H9 (cell line): ENCODE measurements at regions not wholly inside any gene's neighbourhood (a gene's known extent, or its start where the extent isn't known, plus 50 kb on each side); places are given as distances from the start of the nearest gene placed in this dataset.

ENCODE experiments used
- DNase-seq: peaks from one replicate; pipeline ENCODE4 v3.0.0-alpha.2; 2017
- H2AFZ ChIP-seq: one replicate; pipeline ENCODE4 v1.6.1; 2013; ENCODE audit warnings: mild to moderate bottlenecking, low read length, control low read depth, moderate library complexity
- H2AK5ac ChIP-seq: 2 replicates; pipeline ENCODE4 v1.6.1; 2013; ENCODE audit warnings: low read length, control low read depth, mixed read lengths; ENCODE audit not compliant: insufficient read length
- H2BK120ac ChIP-seq: one replicate; pipeline ENCODE4 v1.6.1; 2013; ENCODE audit warnings: low read depth, mild to moderate bottlenecking, low read length, control low read depth, inconsistent platforms; ENCODE audit not compliant: poor library complexity, severe bottlenecking
- H2BK12ac ChIP-seq: 2 replicates; pipeline ENCODE4 v1.6.1; 2013; ENCODE audit warnings: low read length, control low read depth, mixed read lengths, low read depth; ENCODE audit not compliant: insufficient read length
- H2BK15ac ChIP-seq: 2 replicates; pipeline ENCODE4 v1.6.1; 2013; ENCODE audit warnings: low read depth, low read length, control low read depth
- H2BK20ac ChIP-seq: one replicate; pipeline ENCODE4 v1.6.1; 2013; ENCODE audit warnings: low read depth, mild to moderate bottlenecking, low read length, control low read depth, inconsistent platforms; ENCODE audit not compliant: poor library complexity, severe bottlenecking
- H2BK5ac ChIP-seq: 2 replicates; pipeline ENCODE4 v1.6.1; 2013; ENCODE audit warnings: low read length, control low read depth, mixed read lengths; ENCODE audit not compliant: insufficient read length
- H3K14ac ChIP-seq: 2 replicates; pipeline ENCODE4 v1.6.1; 2013; ENCODE audit warnings: low read length, control low read depth; ENCODE audit not compliant: insufficient read depth
- H3K18ac ChIP-seq: 2 replicates; pipeline ENCODE4 v1.6.1; 2013; ENCODE audit warnings: low read depth, mild to moderate bottlenecking, mixed read lengths, low read length, control low read depth; ENCODE audit not compliant: insufficient read length
- H3K23ac ChIP-seq: 2 replicates; pipeline ENCODE4 v1.6.1; 2013; ENCODE audit warnings: low read length, control low read depth, mixed read lengths, low read depth; ENCODE audit not compliant: insufficient read length
- H3K23me2 ChIP-seq: 2 replicates; pipeline ENCODE4 v1.6.1; 2013; ENCODE audit warnings: low read depth, mild to moderate bottlenecking, mixed read lengths, low read length, control low read depth; ENCODE audit not compliant: insufficient read length, poor library complexity, severe bottlenecking
- H3K27ac ChIP-seq: 2 replicates; pipeline ENCODE4 v1.5.1; 2013; ENCODE audit warnings: low read length, control low read depth, mixed read lengths, low read depth; ENCODE audit not compliant: insufficient read length
- H3K27me3 ChIP-seq: 2 replicates; pipeline ENCODE4 v1.6.1; 2013; ENCODE audit warnings: low read length, control low read depth, inconsistent platforms; ENCODE audit not compliant: insufficient read depth
- H3K4ac ChIP-seq: 2 replicates; pipeline ENCODE4 v1.6.1; 2013; ENCODE audit warnings: low read depth, mild to moderate bottlenecking, control low read depth, inconsistent platforms, low read length, moderate library complexity
- H3K4me1 ChIP-seq: 2 replicates; pipeline ENCODE4 v1.6.1; 2013; ENCODE audit warnings: low read length, control low read depth, inconsistent platforms; ENCODE audit not compliant: insufficient read depth
- H3K4me2 ChIP-seq: 2 replicates; pipeline ENCODE4 v1.6.1; 2013; ENCODE audit warnings: low read length, control low read depth, mixed read lengths; ENCODE audit not compliant: insufficient read length, insufficient read depth
- H3K56ac ChIP-seq: 2 replicates; pipeline ENCODE4 v1.6.1; 2013; ENCODE audit warnings: low read depth, mild to moderate bottlenecking, mixed read lengths, low read length, control low read depth; ENCODE audit not compliant: insufficient read length
- H3K79me1 ChIP-seq: 2 replicates; pipeline ENCODE4 v1.6.1; 2013; ENCODE audit warnings: low read depth, mild to moderate bottlenecking, moderate library complexity, low read length, control low read depth, inconsistent platforms; ENCODE audit not compliant: insufficient read depth, poor library complexity, severe bottlenecking
- H3K79me2 ChIP-seq: 2 replicates; pipeline ENCODE4 v1.6.1; 2013; ENCODE audit warnings: low read length, control low read depth, inconsistent platforms; ENCODE audit not compliant: insufficient read depth
- H3K9ac ChIP-seq: 2 replicates; pipeline ENCODE4 v1.6.1; 2013; ENCODE audit warnings: low read length, control low read depth, mixed read lengths; ENCODE audit not compliant: insufficient read length; ENCODE audit errors: extremely low read depth
- H3K9me3 ChIP-seq: one replicate; pipeline ENCODE4 v1.6.1; 2013; ENCODE audit warnings: low read depth, low read length, inconsistent platforms; ENCODE audit not compliant: control insufficient read depth
- H3T11ph ChIP-seq: one replicate; pipeline ENCODE4 v1.6.1; 2013; ENCODE audit warnings: mild to moderate bottlenecking, low read length, control low read depth, inconsistent platforms
- H4K20me1 ChIP-seq: one replicate; pipeline ENCODE4 v1.6.1; 2013; ENCODE audit not compliant: control insufficient read depth, insufficient read length, insufficient read depth
- H4K5ac ChIP-seq: 2 replicates; pipeline ENCODE4 v1.6.1; 2013; ENCODE audit warnings: low read depth, mild to moderate bottlenecking, mixed read lengths, low read length, control low read depth; ENCODE audit not compliant: insufficient read length
- H4K8ac ChIP-seq: replicated peaks from 2 replicates; pipeline ENCODE4 v1.6.1; 2013; ENCODE audit warnings: low read length, control low read depth, mixed read lengths, low read depth; ENCODE audit not compliant: insufficient read length
- H4K91ac ChIP-seq: 2 replicates; pipeline ENCODE4 v1.6.1; 2013; ENCODE audit warnings: low read depth, mild to moderate bottlenecking, moderate library complexity, mixed read lengths, low read length, control low read depth; ENCODE audit not compliant: insufficient read length
- H3K27ac Mint-ChIP-seq, 3 experiments: 2 replicates in 2 of 3; 3 replicates in 1 of 3; pipeline ENCODE4 v1.8.0; 2020 to 2021; ENCODE audit warnings: mixed read lengths in 3 of 3, mild to moderate bottlenecking in 1 of 3, moderate library complexity in 1 of 3
- H3K27me3 Mint-ChIP-seq: 2 replicates; pipeline ENCODE4 v1.8.0; 2021; ENCODE audit warnings: low read depth, mild to moderate bottlenecking, moderate library complexity, mixed read lengths
- H3K36me3 Mint-ChIP-seq, 3 experiments: 2 replicates in 2 of 3; 3 replicates in 1 of 3; pipeline ENCODE4 v1.8.0; 2020 to 2021; ENCODE audit warnings: low read depth in 3 of 3, mixed read lengths in 3 of 3; ENCODE audit not compliant: insufficient read depth in 1 of 3
- H3K4me1 Mint-ChIP-seq, 2 experiments: 2 replicates each; pipeline ENCODE4 v1.8.0; 2020; ENCODE audit warnings: mixed read lengths in 2 of 2
- H3K4me3 Mint-ChIP-seq, 2 experiments: 2 replicates in 1 of 2; 3 replicates in 1 of 2; pipeline ENCODE4 v1.8.0; 2020 to 2021; ENCODE audit warnings: mild to moderate bottlenecking in 2 of 2, mixed read lengths in 2 of 2, moderate library complexity in 1 of 2
- H3K9me3 Mint-ChIP-seq, 2 experiments: 2 replicates in 1 of 2; 3 replicates in 1 of 2; pipeline ENCODE4 v1.8.0; 2020; ENCODE audit warnings: mild to moderate bottlenecking in 2 of 2, mixed read lengths in 2 of 2, moderate library complexity in 1 of 2
- WGBS: extraction: QIAGEN DNeasy Blood & Tissue Kit; methylation state at CpG from one replicate; pipeline ENCODE4 v1.1.7; 2013; ENCODE audit warnings: missing lambda C conversion rate, low lambda C conversion rate, mixed read lengths; ENCODE audit not compliant: insufficient read length; ENCODE audit errors: extremely low coverage; 5-methylcytosine and 5-hydroxymethylcytosine counted together
- TF ChIP-seq, protein P1 (sequence below): fragments of 200-600 bp; sonication (generic); conservative IDR thresholded peaks from 3 replicates; pipeline ENCODE4 v1.8.0; 2021; ENCODE audit warnings: antibody characterized with exemption, mild to moderate bottlenecking

DNA sequence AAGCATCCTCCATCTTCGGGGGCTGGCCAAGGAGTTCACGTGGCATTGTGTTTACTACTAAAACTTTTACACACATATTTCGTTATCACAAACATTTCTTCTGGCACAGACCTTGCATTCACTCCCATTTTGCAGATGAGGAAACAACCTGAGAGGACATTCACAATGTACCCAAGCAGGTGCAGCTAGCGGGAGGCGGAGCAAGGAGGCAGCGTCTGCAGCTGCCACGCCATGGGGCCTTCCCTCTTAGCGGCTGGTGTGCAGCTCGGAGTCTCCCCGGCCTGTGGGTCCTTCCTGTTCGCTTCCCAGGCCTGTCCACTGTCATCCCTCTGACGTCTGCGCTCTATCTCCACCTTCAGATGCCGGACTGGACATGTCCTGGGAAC is 807.8 kb downstream of the TBC1D22A start:
- no peaks in the 10 kb centered on the region for H3K23me2 ChIP-seq
- H3K4me1 ChIP-seq: no peaks in the 10 kb centered on the region
- WGBS: no CpG with 5 or more reads among the region's 14 CpGs
- H4K91ac ChIP-seq: no peak overlapping the region
- Mint-ChIP-seq H3K27me3 (peaks cover 8% of the 10 kb centered on the region), H3K9me3 (peaks cover 37 to 97% of the 10 kb centered on the region in 2 experiments), H3K4me1 (no peaks in the 10 kb centered on the region), H3K4me3 (no peak overlapping the region), H3K36me3 (peaks cover 4 to 66% (median 42%) of the 10 kb centered on the region in 3 experiments; a peak in 6 of 7 replicates), H3K27ac (no peak overlapping the region)
- H2AK5ac ChIP-seq: no peak overlapping the region
- no peak overlapping the region for H3K14ac ChIP-seq
- H4K8ac ChIP-seq: no peak overlapping the region
- no peak overlapping the region for H3K4ac ChIP-seq
- H3K9me3 ChIP-seq: peaks cover 94% of the 10 kb centered on the region
- H3K18ac ChIP-seq: no peak overlapping the region
- no peak for DNase-seq
- H3K9ac ChIP-seq: no peak overlapping the region
- H4K5ac ChIP-seq: no peak overlapping the region
- H2BK5ac ChIP-seq: no peak overlapping the region
- H3T11ph ChIP-seq: no peak overlapping the region
- H2AFZ ChIP-seq: no peak overlapping the region
- H3K79me1 ChIP-seq: no peaks in the 10 kb centered on the region
- no peak overlapping the region for H3K27ac ChIP-seq
- H3K23ac ChIP-seq: no peak overlapping the region
- H3K56ac ChIP-seq: no peak overlapping the region
- no peaks in the 10 kb centered on the region for H3K27me3 ChIP-seq
- H3K4me2 ChIP-seq: no peak overlapping the region
- no peaks in the 10 kb centered on the region for H3K79me2 ChIP-seq
- no peaks in the 10 kb centered on the region for H4K20me1 ChIP-seq
- TF ChIP-seq, protein P1, sequence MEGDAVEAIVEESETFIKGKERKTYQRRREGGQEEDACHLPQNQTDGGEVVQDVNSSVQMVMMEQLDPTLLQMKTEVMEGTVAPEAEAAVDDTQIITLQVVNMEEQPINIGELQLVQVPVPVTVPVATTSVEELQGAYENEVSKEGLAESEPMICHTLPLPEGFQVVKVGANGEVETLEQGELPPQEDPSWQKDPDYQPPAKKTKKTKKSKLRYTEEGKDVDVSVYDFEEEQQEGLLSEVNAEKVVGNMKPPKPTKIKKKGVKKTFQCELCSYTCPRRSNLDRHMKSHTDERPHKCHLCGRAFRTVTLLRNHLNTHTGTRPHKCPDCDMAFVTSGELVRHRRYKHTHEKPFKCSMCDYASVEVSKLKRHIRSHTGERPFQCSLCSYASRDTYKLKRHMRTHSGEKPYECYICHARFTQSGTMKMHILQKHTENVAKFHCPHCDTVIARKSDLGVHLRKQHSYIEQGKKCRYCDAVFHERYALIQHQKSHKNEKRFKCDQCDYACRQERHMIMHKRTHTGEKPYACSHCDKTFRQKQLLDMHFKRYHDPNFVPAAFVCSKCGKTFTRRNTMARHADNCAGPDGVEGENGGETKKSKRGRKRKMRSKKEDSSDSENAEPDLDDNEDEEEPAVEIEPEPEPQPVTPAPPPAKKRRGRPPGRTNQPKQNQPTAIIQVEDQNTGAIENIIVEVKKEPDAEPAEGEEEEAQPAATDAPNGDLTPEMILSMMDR: no peak
- H2BK12ac ChIP-seq: no peak overlapping the region
- no peak overlapping the region for H2BK20ac ChIP-seq
- H2BK120ac ChIP-seq: no peak overlapping the region
- no peak overlapping the region for H2BK15ac ChIP-seq
